ENCODE measurements at regions not wholly inside any gene's neighbourhood (a gene's known extent, or its start where the extent isn't known, plus 50 kb on each side); places are given as distances from the start of the nearest gene placed in this dataset.
"Not testable (repeated sequence)": the region's sequence is repeated elsewhere in the genome, so short reads cannot be mapped to it uniquely, and the experiment has no call there.

GRCh38 chr11:87778357-87778756 lies 396.9 kb downstream of the RAB38 start:
- Histone ChIP-seq H3K36me3 (no peaks in the 10 kb centered on the region), H3K9me3 (no peaks in the 10 kb centered on the region), H3K27me3 (no peaks in the 10 kb centered on the region), H3K4me1 (ENCODE audit: insufficient read depth) (no peaks in the 10 kb centered on the region), H3K4me3 (no peak overlapping the region), H3K27ac (no peak overlapping the region)
- no peak for TF ChIP-seq CTCF (IDR thresholded peaks at IDR 0.05)
- TF ChIP-seq EP300 (IDR thresholded peaks at IDR 0.05), result no peak
- TF ChIP-seq POLR2A (IDR thresholded peaks at IDR 0.05), result no peak
- WGBS, 3 donors, result 95 to 98% (median 98%) methylated on average over 2 of the region's 2 CpGs
- intact Hi-C loops (cut with DNase I), result no loop called here
- no peak for DNase-seq

- no peak for DNase-seq
- Histone ChIP-seq H3K9me3 (no peaks in the 10 kb centered on the region), H3K27ac (no peak overlapping the region), H3K36me3 (no peaks in the 10 kb centered on the region), H3K4me1 (ENCODE audit: insufficient read depth) (no peaks in the 10 kb centered on the region), H3K4me3 (no peak overlapping the region), H3K27me3 (no peaks in the 10 kb centered on the region)
- intact Hi-C loops (cut with DNase I), result no loop called here
- WGBS, 3 donors, result 34 to 59% (median 41%) methylated on average over 1 of the region's 1 CpG
- no peak for TF ChIP-seq EP300 (IDR thresholded peaks at IDR 0.05)
- TF ChIP-seq POLR2A (IDR thresholded peaks at IDR 0.05), result no peak
- no peak for TF ChIP-seq CTCF (IDR thresholded peaks at IDR 0.05)
Measured at GRCh38 chr11:87775036-87775435, 400.2 kb downstream of the RAB38 start.

GRCh38 chr11:87769661-87770060 lies 405.6 kb downstream of the RAB38 start:
- no peaks in the 10 kb centered on the region for H3K36me3 ChIP-seq
- no peak overlapping the region for H3K4me3 ChIP-seq
- TF ChIP-seq EP300 (IDR thresholded peaks at IDR 0.05), result no peak
- no peak for TF ChIP-seq POLR2A (IDR thresholded peaks at IDR 0.05)
- no peak for TF ChIP-seq CTCF (IDR thresholded peaks at IDR 0.05)
- 38 to 52% (median 39%) methylated on average over 3 of the region's 3 CpGs for WGBS, 3 donors
- DNase-seq, result no peak
- no peak overlapping the region for H3K27ac ChIP-seq
- H3K9me3 ChIP-seq, result no peaks in the 10 kb centered on the region
- intact Hi-C loops (cut with DNase I), result no loop called here
- H3K27me3 ChIP-seq, result no peaks in the 10 kb centered on the region
- no peaks in the 10 kb centered on the region for H3K4me1 ChIP-seq (ENCODE audit: insufficient read depth)

- TF ChIP-seq EP300 (IDR thresholded peaks at IDR 0.05), result no peak
- TF ChIP-seq CTCF (IDR thresholded peaks at IDR 0.05), result no peak
- TF ChIP-seq POLR2A (IDR thresholded peaks at IDR 0.05), result no peak
Measured at GRCh38 chr11:87767615-87768014, 407.6 kb downstream of the RAB38 start.

GRCh38 chr11:87764075-87764474 lies 411.2 kb downstream of the RAB38 start:
- 58 to 65% (median 60%) methylated on average over 9 of the region's 9 CpGs for WGBS, 3 donors
- intact Hi-C loops (cut with DNase I), result not testable (repeated sequence)

More at GRCh38 chr11:87767615-87768014, 407.6 kb downstream of the RAB38 start:
- intact Hi-C loops (cut with DNase I), result no loop called here
- H3K27me3 ChIP-seq, result no peaks in the 10 kb centered on the region
- no peaks in the 10 kb centered on the region for H3K4me1 ChIP-seq (ENCODE audit: insufficient read depth)
- H3K36me3 ChIP-seq, result no peaks in the 10 kb centered on the region
- no peak overlapping the region for H3K27ac ChIP-seq
- DNase-seq, result no peak
- WGBS, 3 donors, result 91 to 92% (median 92%) methylated on average over 4 of the region's 4 CpGs
- no peak overlapping the region for H3K4me3 ChIP-seq
- no peaks in the 10 kb centered on the region for H3K9me3 ChIP-seq

More at GRCh38 chr11:87764075-87764474, 411.2 kb downstream of the RAB38 start:
- not testable (repeated sequence) for H3K4me3 ChIP-seq; H3K36me3 ChIP-seq; H3K9me3 ChIP-seq; H3K4me1 ChIP-seq (ENCODE audit: insufficient read depth); DNase-seq; H3K27ac ChIP-seq; H3K27me3 ChIP-seq

Measured in ovary (tissue), 7 donors.